Vagina (tissue), 2 donors: ENCODE measurements at regions not wholly inside any gene's neighbourhood (a gene's known extent, or its start where the extent isn't known, plus 50 kb on each side); places are given as distances from the start of the nearest gene placed in this dataset.

Source experiments
- CTCF ChIP-seq, 3 experiments: fragments of 450-650 bp in 2 of 3; fragments of 200-600 bp in 1 of 3; sonication (generic) in 1 of 3; IDR thresholded peaks; one replicate each; pipeline ENCODE4 v1.5.1; 2017 to 2019; ENCODE audit warnings: antibody characterized with exemption in 3 of 3, mild to moderate bottlenecking in 2 of 3, moderate library complexity in 2 of 3
- POLR2A ChIP-seq, 2 donors: fragments of 450-650 bp; IDR thresholded peaks; one replicate each; pipeline ENCODE4 v1.6.1; 2017; ENCODE audit warnings: antibody characterized with exemption in 2 of 2, mild to moderate bottlenecking in 2 of 2, moderate library complexity in 2 of 2
- POLR2AphosphoS5 ChIP-seq, 2 donors: sonication (generic); formaldehyde crosslinking; IDR thresholded peaks; one replicate each; pipeline ENCODE4 v1.9.0; 2017; ENCODE audit warnings: antibody characterized with exemption in 2 of 2, mild to moderate bottlenecking in 2 of 2, low read depth in 1 of 2; ENCODE audit not compliant: insufficient read depth in 1 of 2

- TF ChIP-seq POLR2A (IDR thresholded peaks at IDR 0.05) = no peak
- TF ChIP-seq POLR2AphosphoS5 (IDR thresholded peaks at IDR 0.05; ENCODE audit: insufficient read depth in 1 of 2, low read depth in 1 of 2) = no peak
- no peak for TF ChIP-seq CTCF (IDR thresholded peaks at IDR 0.05)
Measured at GRCh38 chr3:176766862-176767261, 430.4 kb downstream of the TBL1XR1 start.
